ENCODE measurements at regions not wholly inside any gene's neighbourhood (a gene's known extent, or its start where the extent isn't known, plus 50 kb on each side); places are given as distances from the start of the nearest gene placed in this dataset.
"Not testable (repeated sequence)": the region's sequence is repeated elsewhere in the genome, so short reads cannot be mapped to it uniquely, and the experiment has no call there.

- peaks cover 23% of the 10 kb centered on the region for H3K27me3 Mint-ChIP-seq (ENCODE audit: unreplicated experiment)
- H3K9me3 Mint-ChIP-seq (ENCODE audit: low read depth, unreplicated experiment), result peaks cover 4% of the 10 kb centered on the region
- H3K27ac Mint-ChIP-seq (ENCODE audit: unreplicated experiment), result no peak overlapping the region
- intact Hi-C loops (cut with micrococcal nuclease; ENCODE audit: unreplicated experiment), result no loop called here
- H3K4me3 Mint-ChIP-seq (ENCODE audit: low read depth, unreplicated experiment), result no peak overlapping the region
- DNase-seq, result no peak
- CTCF ChIA-PET, result no interaction called here
- no peaks in the 10 kb centered on the region for H3K36me3 Mint-ChIP-seq (ENCODE audit: insufficient read depth, unreplicated experiment)
- TF ChIP-seq CTCF (IDR thresholded peaks at IDR 0.05; ENCODE audit: unreplicated experiment), result no peak
- no TSS peak for BruUV-seq (replicated peaks)
- no peaks in the 10 kb centered on the region for H3K4me1 Mint-ChIP-seq (ENCODE audit: low read depth, unreplicated experiment)
Observed at GRCh38 chr1:70587872-70588366, 176.9 kb downstream of the CTH start.

GRCh38 chr1:70593551-70593950 is 182.5 kb downstream of the CTH start:
- BruUV-seq (replicated peaks); intact Hi-C loops (cut with micrococcal nuclease; ENCODE audit: unreplicated experiment): not testable (repeated sequence)
- peaks cover 21% of the 10 kb centered on the region for H3K27me3 Mint-ChIP-seq (ENCODE audit: unreplicated experiment)

GRCh38 chr1:70608815-70609214 is 197.7 kb downstream of the CTH start:
- H3K4me3 Mint-ChIP-seq (ENCODE audit: low read depth, unreplicated experiment), result no peak overlapping the region
- no TSS peak for BruUV-seq (replicated peaks)
- no peaks in the 10 kb centered on the region for H3K4me1 Mint-ChIP-seq (ENCODE audit: low read depth, unreplicated experiment)
- intact Hi-C loops (cut with micrococcal nuclease; ENCODE audit: unreplicated experiment), result no loop called here
- H3K9me3 Mint-ChIP-seq (ENCODE audit: low read depth, unreplicated experiment), result peaks cover 6% of the 10 kb centered on the region
- DNase-seq, result no peak
- H3K27ac Mint-ChIP-seq (ENCODE audit: unreplicated experiment), result no peak overlapping the region
- TF ChIP-seq CTCF (IDR thresholded peaks at IDR 0.05; ENCODE audit: unreplicated experiment), result no peak
- H3K27me3 Mint-ChIP-seq (ENCODE audit: unreplicated experiment), result no peaks in the 10 kb centered on the region
- CTCF ChIA-PET, result no interaction called here
- no peaks in the 10 kb centered on the region for H3K36me3 Mint-ChIP-seq (ENCODE audit: insufficient read depth, unreplicated experiment)

More at GRCh38 chr1:70593551-70593950, 182.5 kb downstream of the CTH start:
- CTCF ChIA-PET; H3K36me3 Mint-ChIP-seq (ENCODE audit: insufficient read depth, unreplicated experiment); H3K4me1 Mint-ChIP-seq (ENCODE audit: low read depth, unreplicated experiment); H3K4me3 Mint-ChIP-seq (ENCODE audit: low read depth, unreplicated experiment); H3K27ac Mint-ChIP-seq (ENCODE audit: unreplicated experiment); H3K9me3 Mint-ChIP-seq (ENCODE audit: low read depth, unreplicated experiment); DNase-seq: not testable (repeated sequence)

- H3K27me3 Mint-ChIP-seq (ENCODE audit: unreplicated experiment); DNase-seq; intact Hi-C loops (cut with micrococcal nuclease; ENCODE audit: unreplicated experiment); H3K4me3 Mint-ChIP-seq (ENCODE audit: low read depth, unreplicated experiment); CTCF ChIA-PET; H3K36me3 Mint-ChIP-seq (ENCODE audit: insufficient read depth, unreplicated experiment); H3K9me3 Mint-ChIP-seq (ENCODE audit: low read depth, unreplicated experiment); BruUV-seq (replicated peaks); H3K4me1 Mint-ChIP-seq (ENCODE audit: low read depth, unreplicated experiment); H3K27ac Mint-ChIP-seq (ENCODE audit: unreplicated experiment): not testable (repeated sequence)
Observed at GRCh38 chr1:70610164-70610563, 199.1 kb downstream of the CTH start.

- no peaks in the 10 kb centered on the region for H3K36me3 Mint-ChIP-seq (ENCODE audit: insufficient read depth, unreplicated experiment)
- CTCF ChIA-PET, result interaction anchor here (1.0 kb wide), 1 partner anchor 128 kb away, joined by 3 read pairs; no protein-coding TSS in a partner anchor
- peaks cover 13% of the 10 kb centered on the region for H3K27me3 Mint-ChIP-seq (ENCODE audit: unreplicated experiment)
- TF ChIP-seq CTCF (IDR thresholded peaks at IDR 0.05; ENCODE audit: unreplicated experiment), result no peak
- intact Hi-C loops (cut with micrococcal nuclease; ENCODE audit: unreplicated experiment), result no loop called here
- H3K27ac Mint-ChIP-seq (ENCODE audit: unreplicated experiment), result no peak overlapping the region
- BruUV-seq (replicated peaks), result no TSS peak
- no peak overlapping the region for H3K4me3 Mint-ChIP-seq (ENCODE audit: low read depth, unreplicated experiment)
- peaks cover 6% of the 10 kb centered on the region for H3K9me3 Mint-ChIP-seq (ENCODE audit: low read depth, unreplicated experiment)
- no peaks in the 10 kb centered on the region for H3K4me1 Mint-ChIP-seq (ENCODE audit: low read depth, unreplicated experiment)
- DNase-seq, result no peak
Observed at GRCh38 chr1:70616946-70617345, 205.9 kb downstream of the CTH start.

All from Calu3 (cell line).